Bronchial epithelial cell (primary cell): ENCODE measurements at regions not wholly inside any gene's neighbourhood (a gene's known extent, or its start where the extent isn't known, plus 50 kb on each side); places are given as distances from the start of the nearest gene placed in this dataset.
A peak's percentile ranks its signal among the peaks of the same experiment; 100 is the strongest.

Experiments
- DNase-seq: peaks from one replicate; pipeline ENCODE4 v3.0.0-alpha.2; 2010; ENCODE audit warnings: low read depth
- FAIRE-seq: peaks from 2 replicates; lab custom pipeline; 2011; peaks lifted over from hg19 to GRCh38; lab: Jason Lieb, UNC
- H3K27me3 ChIP-seq: 2 replicates; pipeline ENCODE4 v1.5.1; 2011; ENCODE audit warnings: low read length; ENCODE audit not compliant: control insufficient read depth, insufficient read depth
- H3K36me3 ChIP-seq: 2 replicates; pipeline ENCODE4 v1.5.1; 2011; ENCODE audit warnings: low read length; ENCODE audit not compliant: control insufficient read depth, insufficient read depth
- H3K4me3 ChIP-seq: 2 replicates; pipeline ENCODE4 v1.5.1; 2011; ENCODE audit warnings: mild to moderate bottlenecking, low read depth, low read length, control low read depth
- CTCF ChIP-seq: IDR thresholded peaks from 2 replicates; pipeline ENCODE4 v1.5.1; 2011; ENCODE audit warnings: mild to moderate bottlenecking, moderate library complexity, low read length, control low read depth, inconsistent platforms; ENCODE audit not compliant: insufficient read depth, severe bottlenecking

- peak; percentile 90 for TF ChIP-seq CTCF
- no peaks in the 10 kb centered on the region for H3K27me3 ChIP-seq
- FAIRE-seq (no peak), DNase-seq (peak; percentile 2)
- H3K36me3 ChIP-seq: no peaks in the 10 kb centered on the region
- H3K4me3 ChIP-seq: no peak overlapping the region
Observed at GRCh38 chr18:77899972-77900754, 650.5 kb downstream of the GALR1 start.

GRCh38 chr18:77905011-77905410, 655.4 kb downstream of the GALR1 start:
- Histone ChIP-seq H3K36me3 (no peaks in the 10 kb centered on the region), H3K4me3 (no peak overlapping the region), H3K27me3 (no peaks in the 10 kb centered on the region)
- no peak for DNase-seq
- no peak for TF ChIP-seq CTCF
- FAIRE-seq: no peak

- FAIRE-seq: no peak
Observed at GRCh38 chr18:77905449-77906055, 655.9 kb downstream of the GALR1 start.

GRCh38 chr18:77906103-77906892, 656.6 kb downstream of the GALR1 start:
- H3K4me3 ChIP-seq: no peak overlapping the region
- H3K27me3 ChIP-seq: no peaks in the 10 kb centered on the region
- no peak for FAIRE-seq
- no peak for TF ChIP-seq CTCF
- H3K36me3 ChIP-seq: no peaks in the 10 kb centered on the region
- no peak for DNase-seq

More at GRCh38 chr18:77905449-77906055, 655.9 kb downstream of the GALR1 start:
- no peak for TF ChIP-seq CTCF
- H3K36me3 ChIP-seq: no peaks in the 10 kb centered on the region
- no peak overlapping the region for H3K4me3 ChIP-seq
- H3K27me3 ChIP-seq: no peaks in the 10 kb centered on the region
- DNase-seq: no peak

GRCh38 chr18:77910347-77910746, 660.7 kb downstream of the GALR1 start:
- DNase-seq: no peak
- Histone ChIP-seq H3K36me3 (no peaks in the 10 kb centered on the region), H3K27me3 (no peaks in the 10 kb centered on the region), H3K4me3 (no peak overlapping the region)
- no peak for TF ChIP-seq CTCF
- no peak for FAIRE-seq
